ENCODE measurements at regions not wholly inside any gene's neighbourhood (a gene's known extent, or its start where the extent isn't known, plus 50 kb on each side); places are given as distances from the start of the nearest gene placed in this dataset.

DNA sequence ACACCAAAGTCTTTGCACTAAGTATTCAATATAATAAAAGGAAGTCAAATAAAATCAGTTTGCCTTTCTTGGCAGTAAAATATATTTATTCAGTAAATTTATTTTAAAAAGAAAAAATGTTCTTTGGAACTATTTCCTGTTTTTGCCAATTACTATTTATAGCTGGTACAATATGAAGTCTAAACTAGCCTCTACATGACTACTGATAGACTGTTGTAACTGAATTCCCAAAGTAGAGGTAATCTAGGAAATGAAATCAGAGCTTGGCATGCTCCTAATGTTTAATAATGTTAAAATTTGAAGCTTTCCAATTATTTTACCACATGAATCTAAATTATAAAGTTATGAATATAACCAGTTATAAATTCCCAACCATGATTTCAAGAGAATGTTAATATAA lies 385.5 kb downstream of the SEMA3D start:
- TF ChIP-seq, protein P1, sequence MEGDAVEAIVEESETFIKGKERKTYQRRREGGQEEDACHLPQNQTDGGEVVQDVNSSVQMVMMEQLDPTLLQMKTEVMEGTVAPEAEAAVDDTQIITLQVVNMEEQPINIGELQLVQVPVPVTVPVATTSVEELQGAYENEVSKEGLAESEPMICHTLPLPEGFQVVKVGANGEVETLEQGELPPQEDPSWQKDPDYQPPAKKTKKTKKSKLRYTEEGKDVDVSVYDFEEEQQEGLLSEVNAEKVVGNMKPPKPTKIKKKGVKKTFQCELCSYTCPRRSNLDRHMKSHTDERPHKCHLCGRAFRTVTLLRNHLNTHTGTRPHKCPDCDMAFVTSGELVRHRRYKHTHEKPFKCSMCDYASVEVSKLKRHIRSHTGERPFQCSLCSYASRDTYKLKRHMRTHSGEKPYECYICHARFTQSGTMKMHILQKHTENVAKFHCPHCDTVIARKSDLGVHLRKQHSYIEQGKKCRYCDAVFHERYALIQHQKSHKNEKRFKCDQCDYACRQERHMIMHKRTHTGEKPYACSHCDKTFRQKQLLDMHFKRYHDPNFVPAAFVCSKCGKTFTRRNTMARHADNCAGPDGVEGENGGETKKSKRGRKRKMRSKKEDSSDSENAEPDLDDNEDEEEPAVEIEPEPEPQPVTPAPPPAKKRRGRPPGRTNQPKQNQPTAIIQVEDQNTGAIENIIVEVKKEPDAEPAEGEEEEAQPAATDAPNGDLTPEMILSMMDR (IDR thresholded peaks at IDR 0.05; ENCODE audit: borderline replicate concordance, insufficient read depth, low read depth, low read length), result no peak
- H3K4me3 ChIP-seq (ENCODE audit: low read depth, low read length), result no peak overlapping the region

DNA sequence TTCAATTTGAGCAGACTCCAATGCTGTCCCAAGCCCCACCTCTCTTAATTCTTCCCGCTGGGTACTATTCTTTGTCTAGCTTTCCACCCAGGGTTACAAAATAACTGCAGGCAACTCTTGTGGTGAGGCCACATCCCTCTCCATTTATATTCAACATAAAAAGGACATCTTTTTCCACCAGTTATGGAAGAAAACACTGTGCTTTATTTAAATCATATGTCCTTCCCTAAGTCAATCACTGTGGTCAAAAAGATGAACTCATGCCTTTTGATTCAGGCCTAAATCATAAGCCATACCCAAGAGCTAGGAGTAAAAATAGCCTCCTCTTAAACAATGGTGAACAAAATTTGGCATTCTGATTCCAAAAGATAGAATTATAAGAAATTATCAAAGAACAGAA lies 386.0 kb downstream of the SEMA3D start:
- TF ChIP-seq, protein P1 (IDR thresholded peaks at IDR 0.05; ENCODE audit: borderline replicate concordance, insufficient read depth, low read depth, low read length), result no peak
- H3K4me3 ChIP-seq (ENCODE audit: low read depth, low read length), result no peak overlapping the region

DNA sequence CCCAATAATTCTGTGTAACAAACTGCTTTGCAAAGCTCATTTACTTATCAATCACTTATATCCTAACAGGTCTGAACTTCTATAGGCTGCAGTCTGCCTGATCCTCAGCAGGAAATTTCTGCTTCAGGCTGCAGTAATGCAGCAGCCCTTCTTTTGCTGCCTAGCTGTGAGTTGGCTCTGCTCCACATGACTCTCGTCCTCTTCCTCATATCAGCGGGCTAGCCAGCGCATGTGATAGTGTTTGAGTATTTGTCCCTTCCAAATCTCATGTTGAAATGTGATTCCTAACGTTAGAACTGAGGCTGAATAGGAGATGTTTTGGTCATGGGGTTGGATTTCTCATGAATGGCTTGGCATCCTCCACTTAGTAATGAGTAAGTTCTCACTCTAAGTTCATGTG lies 387.8 kb downstream of the SEMA3D start:
- H3K4me3 ChIP-seq (ENCODE audit: low read depth, low read length), result no peak overlapping the region
- TF ChIP-seq, protein P1 (IDR thresholded peaks at IDR 0.05; ENCODE audit: borderline replicate concordance, insufficient read depth, low read depth, low read length), result no peak

DNA sequence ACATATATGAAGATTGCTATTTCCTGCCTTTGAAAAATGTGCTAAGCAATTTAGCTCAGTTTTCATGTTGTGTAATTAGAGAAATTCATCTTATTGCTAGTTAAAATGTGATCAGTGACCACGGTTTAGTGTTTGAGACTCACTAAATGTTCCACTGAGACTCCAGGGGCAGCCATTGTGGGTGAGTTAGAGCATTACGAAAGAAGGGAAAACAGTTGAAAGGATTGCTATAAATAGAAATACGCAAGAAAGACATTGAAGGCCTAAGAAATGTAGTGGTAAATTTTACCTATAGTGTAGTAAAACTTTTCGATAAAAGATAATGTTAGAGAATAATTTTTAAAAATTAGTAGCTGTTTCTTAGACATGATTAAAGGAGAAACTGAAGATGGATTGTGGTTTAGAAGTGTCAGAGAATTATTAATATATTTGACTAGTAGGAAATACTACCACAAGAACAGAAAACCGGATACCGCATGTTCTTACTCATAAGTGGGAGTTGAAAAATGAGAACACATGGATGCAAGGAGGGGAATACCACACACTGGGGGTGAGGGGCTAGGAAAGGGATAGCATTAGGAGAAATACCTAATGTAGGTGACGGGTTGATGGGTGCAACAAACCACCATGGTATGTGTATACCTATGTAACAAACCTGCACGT lies 394.5 kb downstream of the SEMA3D start:
- H3K4me3 ChIP-seq (ENCODE audit: low read depth, low read length), result no peak overlapping the region
- TF ChIP-seq, protein P1 (IDR thresholded peaks at IDR 0.05; ENCODE audit: borderline replicate concordance, insufficient read depth, low read depth, low read length), result no peak

DNA sequence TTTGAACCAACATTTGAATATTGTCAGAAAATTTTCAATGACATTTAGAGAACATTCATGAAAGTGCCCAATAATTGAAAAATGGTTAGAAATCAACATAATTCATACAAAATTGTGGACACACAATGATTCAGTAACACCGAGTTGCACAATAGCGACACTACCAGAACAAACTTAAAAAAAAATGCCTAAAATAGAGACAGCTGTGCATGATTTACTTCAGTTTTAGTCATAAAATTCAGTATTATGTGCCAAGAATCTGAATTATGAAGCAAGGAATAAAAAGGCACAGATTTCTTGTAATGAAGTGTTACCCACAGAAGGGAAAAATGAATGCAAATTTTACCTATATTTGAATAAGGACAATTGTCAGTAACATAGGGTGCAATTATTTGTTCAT lies 396.0 kb downstream of the SEMA3D start:
- H3K4me3 ChIP-seq (ENCODE audit: low read depth, low read length), result no peak overlapping the region
- TF ChIP-seq, protein P1 (IDR thresholded peaks at IDR 0.05; ENCODE audit: borderline replicate concordance, insufficient read depth, low read depth, low read length), result no peak

DNA sequence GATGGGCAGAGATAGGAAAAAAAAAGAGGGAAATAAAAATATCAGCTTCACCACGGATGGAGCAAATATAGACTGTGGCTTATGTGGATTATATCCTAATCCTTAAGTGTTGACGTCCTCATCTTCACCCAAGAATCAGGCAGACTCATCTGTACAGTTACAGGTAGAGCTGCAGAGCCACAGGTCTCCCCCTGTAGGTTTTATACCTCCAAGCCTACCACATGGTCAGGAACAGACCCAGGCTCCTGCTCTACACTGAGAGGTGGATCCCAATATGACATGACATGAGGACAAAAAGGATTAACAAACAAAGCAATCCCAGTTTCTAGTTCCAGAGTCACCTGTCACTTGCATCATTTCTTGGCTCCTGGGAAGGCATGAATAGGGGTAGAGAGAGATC lies 400.8 kb downstream of the SEMA3D start:
- H3K4me3 ChIP-seq (ENCODE audit: low read depth, low read length), result no peak overlapping the region
- TF ChIP-seq, protein P1 (IDR thresholded peaks at IDR 0.05; ENCODE audit: borderline replicate concordance, insufficient read depth, low read depth, low read length), result no peak

DNA sequence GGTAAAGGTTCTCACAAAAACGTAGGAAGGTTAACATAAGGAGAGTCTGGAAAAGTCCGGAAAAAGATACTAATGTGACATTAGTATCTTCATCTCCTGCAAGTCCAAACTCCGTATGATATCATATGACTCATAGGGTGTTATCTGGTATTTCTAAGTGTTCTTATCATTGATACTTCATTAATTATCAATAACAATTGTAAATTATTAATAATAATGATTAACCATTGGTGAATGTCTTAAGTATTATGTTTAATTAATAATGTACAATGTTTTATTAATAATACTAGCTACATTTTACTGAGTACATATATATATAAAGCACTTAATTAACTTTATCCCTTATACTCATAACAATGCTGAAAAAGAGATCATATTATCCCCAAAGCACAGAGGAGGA lies 402.4 kb downstream of the SEMA3D start:
- TF ChIP-seq, protein P1 (IDR thresholded peaks at IDR 0.05; ENCODE audit: borderline replicate concordance, insufficient read depth, low read depth, low read length), result no peak

More for the DNA sequence above, 402.4 kb downstream of the SEMA3D start:
- H3K4me3 ChIP-seq (ENCODE audit: low read depth, low read length), result no peak overlapping the region

All from GM12875 (cell line).